Limb (tissue), 2 donors: ENCODE measurements at regions not wholly inside any gene's neighbourhood (a gene's known extent, or its start where the extent isn't known, plus 50 kb on each side); places are given as distances from the start of the nearest gene placed in this dataset.
"Not testable (repeated sequence)": the region's sequence is repeated elsewhere in the genome, so short reads cannot be mapped to it uniquely, and the experiment has no call there.

Experiments
- DNase-seq, 2 donors: peaks; one replicate each; pipeline ENCODE4 v3.0.0-alpha.2; 2016; ENCODE audit errors: extremely low spot score in 2 of 2

- DNase-seq = no peak
These were observed 133.4 kb downstream of the MACC1 start for GRCh38 chr7:20083781-20084180.

DNA sequence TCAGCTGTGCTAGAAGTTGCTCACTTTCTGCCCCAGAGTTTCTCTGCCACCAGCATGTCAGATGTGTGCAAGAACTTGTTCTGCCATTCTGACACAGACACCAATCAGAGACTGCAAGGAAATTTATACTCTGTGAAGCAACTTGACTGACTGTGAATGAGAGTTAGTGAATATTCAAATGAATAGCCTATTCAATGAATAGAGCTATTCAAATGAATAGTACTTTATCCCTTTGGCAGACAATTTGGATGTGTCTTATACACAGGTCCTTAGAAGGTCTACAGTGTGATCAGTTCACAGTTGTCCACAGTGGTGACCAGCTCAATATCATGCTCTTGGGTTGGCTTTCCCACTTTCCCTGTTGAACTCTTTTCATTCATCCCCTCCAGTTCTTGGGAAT, 138.1 kb downstream of the MACC1 start:
- DNase-seq = no peak

- DNase-seq = no peak
These were observed 140.3 kb downstream of the MACC1 start for GRCh38 chr7:20076835-20077234.

DNA sequence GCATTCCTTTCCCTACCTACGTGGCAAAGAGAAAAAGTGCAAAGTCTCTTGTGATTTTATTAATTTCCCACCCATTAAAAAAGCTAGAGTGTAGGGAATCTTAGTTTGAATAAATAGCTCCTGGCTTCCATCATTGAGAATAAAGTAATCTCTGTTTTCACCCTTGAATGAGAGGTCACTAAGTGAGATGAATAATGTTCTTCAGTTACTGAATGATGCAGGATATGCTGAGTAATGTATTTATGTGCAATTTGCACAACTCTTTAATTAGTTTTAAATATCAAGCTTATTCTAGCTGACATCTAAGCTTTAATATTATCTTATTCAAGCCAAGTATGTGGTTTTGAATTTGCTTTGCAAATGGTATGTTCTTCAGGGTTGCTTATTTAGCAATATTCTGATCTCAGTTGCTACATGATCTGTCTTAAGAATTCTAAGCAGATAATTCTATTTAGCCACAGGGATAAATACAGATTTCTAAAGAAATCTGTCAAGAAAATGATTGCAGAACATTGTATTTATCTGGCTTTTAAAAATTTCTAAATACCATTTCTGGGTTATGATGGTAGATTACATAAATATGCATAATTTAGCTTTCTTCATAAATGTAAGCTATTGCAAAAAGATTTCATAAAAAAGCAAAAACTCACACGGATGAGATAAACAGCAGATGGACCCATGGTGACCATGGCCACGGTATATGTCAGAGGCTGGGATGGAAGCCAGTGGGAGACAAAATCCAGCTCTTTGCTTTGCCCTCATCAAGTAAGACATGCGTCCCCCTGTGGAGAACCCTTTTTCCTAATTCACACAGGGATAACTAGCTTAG, 141.0 kb downstream of the MACC1 start:
- no peak for DNase-seq

DNA sequence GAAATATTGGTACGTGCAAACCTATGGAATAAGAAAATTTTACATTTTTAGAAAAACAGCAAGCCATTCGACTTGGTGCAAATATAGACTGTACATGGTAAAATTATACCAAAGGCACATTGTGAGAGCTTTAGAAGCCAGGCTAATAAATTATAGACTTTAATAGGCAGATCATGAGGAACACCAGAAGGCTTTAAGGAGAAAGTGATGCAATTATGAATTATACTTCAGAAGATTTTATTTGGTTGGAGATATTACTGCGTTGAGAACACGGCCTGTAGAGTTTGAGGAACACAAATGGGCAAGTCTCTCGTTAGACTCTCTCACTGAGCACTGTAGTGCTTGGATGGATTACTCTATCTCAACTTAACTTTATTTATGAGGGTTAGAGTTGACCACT, 141.7 kb downstream of the MACC1 start:
- DNase-seq = no peak

GRCh38 chr7:20068004-20068403, 149.2 kb downstream of the MACC1 start:
- not testable (repeated sequence) for DNase-seq

- peak; percentile 50 to 63 for DNase-seq
These were observed 152.0 kb downstream of the MACC1 start for GRCh38 chr7:20064974-20065862.

- DNase-seq = no peak
These were observed 152.8 kb downstream of the MACC1 start for GRCh38 chr7:20064181-20064970.

GRCh38 chr7:20063644-20064043, 153.5 kb downstream of the MACC1 start:
- no peak for DNase-seq

GRCh38 chr7:20062932-20063331, 154.3 kb downstream of the MACC1 start:
- DNase-seq = no peak

GRCh38 chr7:20053334-20054104, 163.7 kb downstream of the MACC1 start:
- no peak for DNase-seq

- DNase-seq = no peak
These were observed 166.8 kb downstream of the MACC1 start for GRCh38 chr7:20050241-20050966.

DNA sequence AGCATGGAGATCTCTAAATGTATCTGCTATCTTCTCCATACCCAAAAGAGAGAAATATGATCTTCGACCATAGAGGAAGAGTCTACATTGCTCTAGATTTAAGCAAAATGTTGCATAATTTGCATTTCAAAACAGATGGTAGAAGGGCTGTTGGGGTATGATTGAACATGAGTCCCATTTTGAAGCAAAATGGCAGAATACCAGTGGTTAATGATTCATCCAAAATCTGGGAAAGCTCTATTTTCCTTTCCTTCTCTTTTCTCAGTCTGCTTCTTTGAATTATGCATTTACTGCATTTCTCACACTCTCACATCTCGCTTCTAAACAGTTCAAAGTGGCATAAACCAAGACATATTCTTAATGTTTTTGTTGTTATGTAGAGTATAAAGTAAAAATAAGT, 178.5 kb downstream of the MACC1 start:
- no peak for DNase-seq

DNA sequence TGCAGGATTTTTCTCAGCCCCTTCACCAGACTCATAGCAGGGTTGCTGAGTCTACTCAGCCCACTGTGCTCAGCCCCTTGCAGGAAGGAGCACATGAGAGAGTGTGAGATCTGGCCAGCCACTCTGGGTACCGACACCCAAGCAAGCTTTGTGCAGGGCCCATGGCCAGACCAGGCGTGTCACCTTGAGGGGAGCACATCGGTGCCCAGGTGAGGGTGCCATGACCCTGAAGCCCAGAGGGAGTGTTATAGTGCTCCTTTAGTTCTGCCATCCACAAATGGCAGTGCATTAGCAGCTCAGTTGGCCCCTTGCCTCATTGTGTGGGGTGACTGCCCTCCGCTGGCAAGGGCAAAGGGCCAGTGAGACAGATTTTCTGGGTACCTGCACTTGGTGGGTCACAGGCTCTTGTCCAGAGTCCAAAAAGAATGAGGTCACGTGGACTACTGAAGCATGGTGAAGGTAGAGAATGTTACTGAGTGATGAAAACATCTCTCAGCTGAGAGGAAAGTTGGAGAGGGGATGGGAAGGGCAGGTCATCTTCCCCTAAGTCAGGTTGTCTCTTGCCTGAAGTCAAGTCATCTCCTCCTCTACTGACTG, 181.8 kb downstream of the MACC1 start:
- DNase-seq = no peak

- no peak for DNase-seq
These were observed 183.4 kb downstream of the MACC1 start for GRCh38 chr7:20033621-20034400.

DNA sequence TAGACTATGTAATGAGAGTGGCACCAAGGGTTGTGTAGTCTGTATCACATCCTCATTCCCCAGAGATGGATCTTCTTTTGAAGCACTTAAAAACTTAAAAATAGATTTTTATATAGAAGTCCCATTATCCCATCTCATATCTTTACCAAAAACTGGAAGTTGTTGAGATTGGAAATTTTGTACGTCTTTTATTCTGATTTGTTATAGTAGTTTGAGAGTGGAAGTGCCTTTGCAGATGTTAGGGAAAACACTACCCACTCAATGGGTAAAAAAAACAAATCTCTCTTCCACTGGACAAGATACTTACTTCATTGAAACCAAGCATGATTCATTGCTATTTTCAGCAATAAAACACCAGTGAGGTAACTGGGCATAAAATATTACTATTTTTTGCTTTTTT, 184.4 kb downstream of the MACC1 start:
- no peak for DNase-seq

DNA sequence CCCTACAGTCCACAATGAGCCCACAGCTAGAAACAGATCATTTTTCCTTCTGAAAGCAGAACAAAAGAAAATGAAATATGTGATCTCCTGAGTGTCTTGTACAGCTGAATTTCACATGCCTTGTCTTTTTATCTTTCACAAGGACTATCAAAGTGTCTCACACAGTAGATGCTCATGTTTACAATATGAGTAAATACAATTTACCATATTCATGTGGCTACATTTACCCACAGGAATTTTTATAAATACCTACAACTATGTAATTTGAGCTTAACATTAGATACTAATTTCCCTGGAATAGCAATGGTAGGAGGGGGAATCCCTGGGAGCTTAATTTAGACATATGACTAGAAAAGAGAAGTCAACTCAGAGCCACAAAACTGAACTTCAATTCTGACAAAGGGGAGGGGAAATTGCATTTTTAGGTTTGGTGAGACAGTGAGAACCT, 186.2 kb downstream of the MACC1 start:
- DNase-seq = no peak

GRCh38 chr7:20030417-20030816, 186.8 kb downstream of the MACC1 start:
- DNase-seq = no peak

- DNase-seq = no peak
These were observed 190.4 kb downstream of the MACC1 start for GRCh38 chr7:20026762-20027161.
